GM21717 (cell line): ENCODE measurements at regions not wholly inside any gene's neighbourhood (a gene's known extent, or its start where the extent isn't known, plus 50 kb on each side); places are given as distances from the start of the nearest gene placed in this dataset.

Experiments
- ATAC-seq: cut with Tn5 transposase; IDR thresholded peaks from one replicate; pipeline ENCODE4 v1.9.1; 2021; ENCODE audit warnings: mild to moderate bottlenecking, moderate library complexity; ENCODE audit not compliant: unreplicated experiment

DNA sequence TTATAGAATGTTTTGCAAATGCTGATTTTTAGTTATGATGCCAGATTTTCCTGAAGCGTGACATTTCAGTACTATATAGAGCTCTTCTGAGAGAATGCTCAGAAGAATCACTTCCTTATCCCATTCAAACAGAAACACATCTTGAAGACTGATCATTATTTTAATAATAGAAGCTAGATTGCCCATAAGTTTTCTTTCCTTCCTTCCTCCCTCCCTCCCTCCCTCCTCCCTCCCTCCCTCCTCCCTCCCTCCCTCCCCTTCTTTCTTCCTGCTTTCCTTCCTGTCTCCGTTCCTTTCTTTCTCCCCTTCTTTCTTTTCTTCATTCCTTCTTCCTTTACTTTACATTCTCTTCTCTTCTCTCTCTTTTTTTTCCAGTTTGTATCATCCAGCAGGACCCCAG is 767.4 kb downstream of the IRX1 start:
- no peak for ATAC-seq

DNA sequence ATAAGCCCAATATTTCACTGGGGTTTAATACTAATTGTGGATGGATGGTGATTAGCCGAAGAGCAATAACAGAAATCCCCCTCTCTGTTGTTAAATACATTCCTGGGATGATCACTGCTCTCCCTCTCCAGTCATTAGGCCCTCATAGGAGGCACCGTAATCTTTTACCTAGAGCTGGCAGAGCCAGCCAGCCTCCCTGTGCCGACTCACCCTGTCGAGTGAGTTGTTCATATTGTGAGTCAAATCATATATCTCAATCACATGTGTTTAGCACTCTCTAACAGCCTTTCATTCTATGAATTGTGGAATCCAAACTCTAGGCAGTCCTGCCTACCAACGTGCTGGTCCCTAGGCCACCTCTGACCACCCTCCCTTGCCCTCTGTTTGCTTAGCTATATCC is 771.0 kb downstream of the IRX1 start:
- no peak for ATAC-seq

DNA sequence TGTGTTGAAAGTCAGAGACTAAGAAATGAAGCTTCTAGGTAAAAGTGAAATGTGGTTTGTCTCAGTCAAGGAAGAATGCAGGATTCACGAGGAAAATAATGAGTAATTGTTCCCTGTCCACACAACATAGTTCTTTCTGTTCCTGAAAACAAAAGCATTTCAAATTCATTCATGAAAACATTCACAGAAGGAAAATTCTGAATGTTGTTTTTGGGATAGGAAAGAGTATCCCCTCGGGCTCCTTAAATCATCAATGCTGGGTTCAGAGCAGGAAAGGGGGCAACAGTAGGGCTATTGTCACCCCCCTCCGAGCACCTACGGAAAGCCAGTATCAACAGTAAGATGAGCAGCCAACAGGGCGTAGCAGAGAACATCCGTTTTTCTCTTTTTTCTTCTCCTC is 769.9 kb upstream of the ADAMTS16 start:
- no peak for ATAC-seq

DNA sequence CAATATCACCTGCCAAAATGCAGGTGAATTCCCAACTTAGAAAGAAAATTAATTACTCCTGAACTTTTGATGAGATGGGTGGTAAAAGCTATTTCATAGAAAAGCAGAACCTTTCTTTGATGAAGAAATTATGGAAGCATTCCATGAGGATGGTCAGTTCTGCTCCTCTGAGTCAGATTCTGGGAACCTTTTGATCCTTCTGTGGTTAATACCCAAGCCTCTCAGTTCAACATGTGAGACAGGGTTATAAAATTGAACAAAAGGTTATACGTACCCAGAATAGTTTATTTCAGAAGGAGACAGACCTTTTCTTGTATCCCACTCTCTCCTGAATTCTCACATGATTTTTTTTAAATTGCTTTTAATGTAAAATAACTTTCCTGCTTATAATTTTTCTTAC is 767.6 kb upstream of the ADAMTS16 start:
- ATAC-seq: no peak

DNA sequence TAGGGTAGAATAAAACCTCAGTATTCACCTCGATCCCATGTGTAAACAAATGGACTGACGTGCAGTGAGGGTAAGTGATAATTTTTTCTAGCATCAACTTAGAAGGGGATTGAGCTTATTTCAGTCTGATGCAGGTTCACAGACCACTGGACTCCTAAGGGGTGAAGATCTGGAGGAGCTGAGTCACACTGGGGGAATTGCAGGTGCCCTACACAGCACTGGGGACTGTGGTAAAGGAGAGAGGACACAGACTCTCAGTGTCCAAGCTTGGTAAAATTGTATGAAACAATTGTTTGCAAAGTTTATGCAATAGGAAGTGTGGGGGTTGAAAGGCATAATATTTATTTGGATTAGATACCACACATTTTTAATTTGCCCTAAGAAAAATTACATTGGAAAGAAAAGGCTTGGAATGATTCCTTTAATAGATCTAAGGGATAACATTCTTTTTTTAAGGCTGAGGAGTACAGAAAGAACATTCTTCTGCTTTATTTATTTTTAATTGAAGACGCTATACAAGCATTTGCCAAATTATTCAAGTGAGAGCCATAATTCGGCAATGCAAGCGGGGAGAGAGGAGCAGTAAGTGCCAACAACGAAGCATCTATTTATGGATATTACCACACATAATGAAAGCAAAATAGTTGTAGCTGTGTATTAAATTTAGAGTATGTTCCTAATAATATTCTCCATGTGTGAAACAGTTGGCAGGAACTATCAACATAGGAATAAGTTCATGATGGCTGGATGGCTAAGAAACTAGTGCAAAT is 766.9 kb upstream of the ADAMTS16 start:
- no peak for ATAC-seq

DNA sequence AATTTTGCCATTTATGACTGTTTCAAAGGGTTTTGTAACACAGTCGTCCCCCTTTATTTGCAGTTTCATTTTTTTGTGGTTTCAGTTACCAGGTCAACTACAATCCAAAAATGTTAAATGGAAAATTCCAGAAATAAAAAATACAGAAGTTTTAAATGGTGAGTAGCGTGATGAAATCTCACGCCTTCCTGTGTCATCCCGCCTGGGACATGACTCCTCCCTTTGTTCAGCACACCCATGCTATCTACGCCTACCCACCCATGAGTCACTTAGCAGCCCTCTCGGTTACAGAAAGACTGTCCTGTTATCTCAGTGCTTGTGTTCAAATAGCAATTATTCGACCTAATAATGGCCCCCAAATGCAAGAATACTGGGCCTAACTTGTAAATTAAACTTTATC is 765.3 kb upstream of the ADAMTS16 start:
- ATAC-seq: no peak

DNA sequence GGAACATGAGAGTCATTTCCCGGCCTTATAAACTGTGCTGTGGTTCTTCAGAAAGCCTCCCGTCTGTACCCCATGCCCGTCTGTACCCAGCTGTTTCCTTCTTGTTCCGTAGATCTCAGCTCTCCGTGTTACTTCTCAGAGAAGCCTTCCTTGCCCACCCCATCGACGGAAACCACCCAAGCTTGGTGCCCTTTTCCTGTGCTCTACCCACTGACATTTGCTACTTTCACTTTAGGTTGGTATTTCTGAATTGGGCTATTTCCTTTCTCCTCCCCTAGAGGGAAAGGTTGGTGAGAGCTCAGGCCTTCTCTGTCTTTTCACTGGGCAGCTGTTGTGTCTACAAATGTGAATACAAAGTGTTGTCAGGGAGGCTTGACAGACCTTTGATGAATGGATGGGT is 764.5 kb upstream of the ADAMTS16 start:
- no peak for ATAC-seq

DNA sequence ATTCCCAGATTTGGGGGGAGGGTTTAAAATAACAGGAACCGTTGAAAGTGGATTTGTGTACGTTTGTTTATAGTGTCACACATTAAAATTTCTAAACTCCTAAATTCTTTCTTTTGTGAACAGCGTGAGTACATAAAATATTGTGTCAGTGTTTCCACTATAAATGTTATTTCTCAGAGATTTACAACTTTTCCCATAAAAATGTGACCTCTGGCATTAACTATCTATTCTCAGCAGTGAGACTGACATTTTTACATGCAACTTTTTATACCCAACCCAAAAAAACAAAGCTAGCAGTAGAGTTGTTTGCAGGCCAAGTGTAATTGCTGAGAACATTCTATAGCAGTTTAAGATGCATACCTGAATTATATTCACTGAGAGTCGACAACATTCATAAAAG is 757.0 kb upstream of the ADAMTS16 start:
- no peak for ATAC-seq

DNA sequence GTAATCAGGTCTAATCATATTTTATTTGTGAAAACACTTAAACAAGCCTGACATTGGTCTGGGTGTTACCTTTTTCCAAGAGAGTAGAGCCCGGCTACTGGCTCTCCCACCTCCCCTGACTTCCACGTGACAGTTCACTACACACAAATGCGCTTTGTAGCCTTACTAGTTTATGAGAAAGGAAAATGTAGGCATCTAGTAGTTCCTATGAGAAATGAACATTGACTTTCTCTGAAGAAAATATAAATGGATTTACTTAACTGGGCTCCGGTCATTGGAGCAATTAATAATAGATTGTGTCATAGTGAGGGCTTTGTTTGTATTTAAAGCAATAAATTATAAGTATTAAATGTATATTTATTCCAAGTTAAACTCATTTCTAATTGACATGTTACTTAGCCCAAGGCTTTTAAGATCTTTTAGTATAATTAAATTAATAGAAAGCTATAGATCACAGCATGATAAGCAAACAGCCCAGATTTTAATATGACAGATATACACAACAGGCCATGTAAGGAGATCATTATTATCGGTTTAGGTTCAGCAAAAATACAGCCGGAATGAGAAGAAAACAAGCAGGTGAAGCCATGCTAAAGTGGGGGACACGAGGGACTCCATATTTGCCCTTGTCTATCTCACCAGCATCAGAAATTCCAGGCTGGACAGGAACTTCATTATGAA is 756.5 kb upstream of the ADAMTS16 start:
- no peak for ATAC-seq

DNA sequence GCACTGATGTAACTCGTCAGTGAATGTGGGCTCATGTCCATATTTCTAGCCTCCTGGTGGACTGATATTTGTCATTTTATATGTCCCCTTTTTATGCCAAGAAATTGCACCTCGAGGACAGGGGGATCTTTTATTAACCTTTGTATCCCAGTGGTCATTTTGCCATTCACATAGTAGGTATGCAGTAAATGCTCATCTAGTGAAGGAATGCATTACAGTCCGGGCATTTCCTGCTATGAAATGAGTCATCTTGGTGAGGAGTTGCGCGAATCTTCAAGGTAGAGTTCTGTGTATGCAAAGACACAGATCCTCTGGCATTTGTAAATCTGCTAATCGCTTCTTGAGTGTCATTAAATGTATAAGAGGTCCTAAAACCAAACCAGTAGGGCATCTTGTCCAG is 755.5 kb upstream of the ADAMTS16 start:
- ATAC-seq: no peak

DNA sequence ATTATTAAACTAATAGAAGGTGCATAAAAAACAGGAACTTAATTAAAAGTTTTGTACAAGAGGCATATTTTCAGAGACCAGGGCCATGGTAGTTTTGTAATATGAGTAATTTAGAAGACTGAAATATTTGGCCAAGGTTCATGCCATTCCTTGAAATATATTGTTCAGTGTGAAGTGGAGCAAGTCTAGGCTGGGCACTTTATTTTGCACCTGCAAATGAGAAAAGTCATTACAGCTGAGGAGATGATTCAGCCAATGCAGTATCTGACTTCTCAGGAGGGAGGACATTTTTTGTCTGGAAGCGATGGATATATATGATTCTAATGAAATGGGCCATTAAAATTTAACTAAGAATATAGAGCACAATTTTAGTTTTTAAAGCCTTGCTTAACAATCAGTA is 754.0 kb upstream of the ADAMTS16 start:
- no peak for ATAC-seq

DNA sequence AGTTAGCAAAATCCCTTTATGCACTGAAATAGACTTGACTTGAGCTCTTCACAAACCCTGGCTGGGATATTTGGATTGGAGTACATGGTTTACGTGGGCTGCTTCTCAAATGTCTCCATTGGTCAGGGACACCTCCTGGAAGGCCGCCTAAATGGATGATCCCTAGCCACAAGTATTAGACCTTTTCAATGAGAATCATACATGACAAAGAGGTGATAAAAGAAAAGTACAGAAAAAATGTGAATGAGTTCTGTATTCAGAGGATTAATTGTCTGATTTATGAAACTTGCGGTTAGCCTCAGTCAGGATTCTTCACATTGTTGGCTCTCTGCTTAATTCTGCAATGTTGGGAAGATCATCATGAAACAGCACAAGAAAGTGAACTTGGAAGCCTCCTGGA is 752.8 kb upstream of the ADAMTS16 start:
- ATAC-seq: no peak

DNA sequence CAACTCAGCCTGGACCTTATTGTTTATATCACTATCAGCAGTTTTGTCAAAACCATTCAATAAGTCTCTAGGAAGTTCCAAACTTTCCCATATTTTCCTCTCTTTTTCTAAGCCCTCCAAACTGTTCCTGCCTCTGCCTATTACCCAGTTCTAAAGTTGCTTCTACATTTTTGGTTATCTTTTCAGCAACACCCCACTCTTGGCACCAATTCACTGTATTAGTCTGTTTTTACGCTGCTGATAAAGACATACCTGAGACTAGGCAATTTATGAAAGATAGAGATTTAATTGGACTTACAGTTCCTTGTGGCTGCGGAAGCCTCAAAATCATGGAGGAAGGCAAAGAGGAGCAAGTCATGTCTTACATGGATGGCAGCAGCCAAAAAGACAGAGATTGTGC is 744.4 kb upstream of the ADAMTS16 start:
- no peak for ATAC-seq

DNA sequence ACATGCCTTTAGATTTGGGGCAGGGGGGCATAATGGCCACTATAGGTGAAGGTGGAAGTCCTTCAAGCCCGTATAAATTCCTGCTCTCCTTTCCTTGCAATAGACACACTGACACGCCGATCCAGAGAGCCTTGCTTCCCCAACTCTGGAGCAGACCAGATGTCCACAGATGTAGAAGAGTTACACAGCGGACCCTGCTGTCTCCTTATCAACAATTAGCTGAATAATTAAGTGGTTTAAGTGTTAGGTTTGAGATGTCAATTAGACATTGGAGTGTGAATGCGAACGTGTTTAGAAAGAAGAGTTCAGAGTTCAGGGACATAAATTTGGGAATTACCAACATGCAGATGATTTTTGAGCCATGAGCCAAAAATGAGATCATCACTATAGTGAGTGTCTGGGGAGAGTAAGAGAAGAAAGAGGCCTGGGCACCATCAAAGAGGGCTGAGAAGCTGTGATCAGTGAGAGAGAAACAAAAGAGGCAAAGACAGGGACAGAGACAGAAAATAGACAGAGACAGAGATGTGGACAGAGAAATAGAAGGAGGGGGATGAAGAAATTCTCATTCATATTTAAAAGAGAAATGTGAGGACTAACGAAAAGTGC is 734.4 kb upstream of the ADAMTS16 start:
- ATAC-seq: no peak

DNA sequence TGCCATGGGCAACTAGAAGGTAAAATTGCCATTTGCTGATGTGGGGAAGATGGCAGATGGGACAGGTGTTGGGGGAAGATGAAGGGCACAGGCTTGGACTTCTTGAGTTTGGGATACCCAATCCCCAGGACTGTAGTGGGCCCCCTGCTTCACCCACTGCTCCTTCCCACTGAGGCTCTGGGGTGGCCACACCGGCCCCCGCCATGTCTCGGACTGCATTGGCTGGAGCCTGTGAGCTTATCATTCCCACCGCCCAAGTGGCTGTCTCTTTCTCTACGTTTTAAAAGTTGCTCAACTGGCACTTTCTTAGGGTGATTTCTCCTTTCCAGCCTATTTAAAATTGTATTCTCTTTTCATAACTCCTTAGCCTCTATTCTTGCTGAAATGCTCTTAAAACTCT is 730.0 kb upstream of the ADAMTS16 start:
- ATAC-seq: no peak

DNA sequence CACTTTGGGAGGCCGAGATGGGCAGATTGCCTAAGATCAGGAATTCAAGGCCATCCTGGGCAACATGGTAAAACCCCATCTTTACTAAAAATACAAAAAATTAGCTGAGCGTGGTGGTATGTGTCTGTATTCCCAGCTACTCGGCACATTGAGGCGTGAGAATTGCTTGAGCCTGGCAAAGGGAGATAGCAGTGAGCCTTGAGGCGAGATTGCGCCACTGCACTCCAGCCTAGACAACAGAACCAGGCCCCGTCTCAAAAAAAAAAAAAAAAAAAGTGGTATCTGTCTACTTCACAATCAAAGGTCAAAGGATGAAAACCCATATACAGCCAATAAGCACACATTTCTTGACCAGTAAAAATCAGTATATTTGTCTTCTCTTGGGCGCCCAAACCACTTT is 728.5 kb upstream of the ADAMTS16 start:
- ATAC-seq: no peak

DNA sequence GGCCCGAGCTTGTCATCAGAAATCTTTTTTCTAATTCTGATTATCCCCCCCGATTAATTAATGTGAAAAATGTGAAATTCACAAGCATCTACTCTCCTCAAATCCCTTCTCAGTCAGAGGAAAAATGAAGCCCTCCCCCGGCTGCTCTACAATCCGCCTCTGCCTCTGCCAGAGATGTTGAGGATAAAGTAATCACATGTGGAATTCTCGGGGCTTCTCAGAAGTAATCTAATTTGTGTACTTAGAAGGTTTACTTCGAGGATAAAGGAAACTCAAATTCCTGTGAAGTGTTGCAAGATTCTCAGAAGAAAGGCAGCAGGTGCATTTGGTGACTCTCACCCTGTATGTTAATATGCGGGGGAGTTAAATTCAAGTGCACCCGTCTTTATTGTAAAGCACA is 726.1 kb upstream of the ADAMTS16 start:
- ATAC-seq: no peak

DNA sequence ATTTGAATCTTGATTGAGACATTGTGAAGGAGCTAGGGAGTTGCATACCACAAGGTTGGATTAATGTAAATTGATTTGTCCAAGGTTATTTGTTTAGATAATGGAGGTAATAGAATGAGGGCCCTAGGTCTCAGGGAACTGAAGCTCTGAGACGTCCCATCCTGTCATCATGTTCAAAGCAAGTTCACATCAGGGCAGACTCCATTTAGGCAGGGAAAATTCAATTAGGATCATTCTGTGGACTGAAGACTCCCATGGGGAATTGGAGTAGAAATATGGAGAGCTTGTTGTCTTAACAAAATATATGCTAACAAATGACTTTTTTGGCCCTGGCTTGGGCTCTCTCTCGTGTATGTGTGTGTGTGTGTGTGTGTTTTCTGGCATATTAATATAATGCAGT is 722.0 kb upstream of the ADAMTS16 start:
- ATAC-seq: no peak

DNA sequence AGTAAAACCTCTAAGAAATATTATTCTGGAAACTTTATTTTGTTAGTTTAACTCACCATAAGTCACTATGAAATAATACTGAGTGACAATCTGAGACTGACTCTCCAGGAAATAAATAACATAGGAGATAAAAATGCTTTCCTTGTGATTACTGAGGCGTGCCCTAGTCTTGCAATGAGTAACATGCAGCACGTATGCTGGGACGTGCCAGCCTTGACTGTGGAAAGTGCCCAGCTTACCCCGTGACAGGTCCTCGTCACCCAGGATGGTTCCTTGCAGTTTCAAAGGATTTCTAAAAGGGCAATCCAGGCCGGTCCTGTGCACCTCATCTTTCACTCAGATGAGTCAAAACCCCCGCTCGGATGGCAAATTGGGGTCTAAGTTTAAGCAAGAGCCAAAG is 720.8 kb upstream of the ADAMTS16 start:
- no peak for ATAC-seq

DNA sequence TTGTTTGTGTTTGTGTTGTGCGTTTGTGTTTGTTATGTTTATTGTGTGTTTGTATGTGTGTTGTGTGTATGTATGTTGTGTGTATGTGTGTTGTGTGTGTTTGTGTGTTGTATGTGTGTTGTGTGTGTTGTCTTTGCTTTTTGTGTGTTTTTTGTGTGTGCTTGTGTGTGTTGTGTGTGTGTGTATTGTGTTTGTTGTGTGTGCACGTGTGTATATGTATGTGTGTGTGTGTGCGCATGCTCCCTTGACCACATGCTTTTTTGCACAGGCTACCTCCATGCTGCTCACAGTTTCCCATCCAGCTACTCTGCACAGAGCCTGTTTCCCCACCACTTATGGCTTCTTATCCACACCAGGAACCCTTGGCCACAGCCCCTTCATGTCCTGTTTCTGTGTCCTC is 720.0 kb upstream of the ADAMTS16 start:
- no peak for ATAC-seq

DNA sequence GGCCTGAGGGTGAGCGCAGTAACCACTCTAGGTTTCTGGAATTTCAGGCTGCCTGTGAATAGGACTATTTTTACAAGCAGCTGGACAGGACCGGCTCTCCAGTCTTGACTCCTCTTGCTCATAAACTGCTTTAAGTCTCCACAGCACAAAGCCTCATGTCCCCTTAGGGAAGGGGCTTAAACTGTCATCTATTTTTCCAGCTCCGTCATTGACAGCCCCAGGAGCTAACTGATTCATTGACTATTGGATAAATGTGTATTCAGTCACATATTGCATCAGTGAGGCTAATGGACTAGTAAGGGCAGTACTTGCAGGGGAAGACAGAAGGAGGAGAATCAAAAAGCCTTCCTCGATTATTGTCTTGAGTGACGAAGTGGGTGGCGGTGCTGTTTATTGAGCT is 719.4 kb upstream of the ADAMTS16 start:
- no peak for ATAC-seq

DNA sequence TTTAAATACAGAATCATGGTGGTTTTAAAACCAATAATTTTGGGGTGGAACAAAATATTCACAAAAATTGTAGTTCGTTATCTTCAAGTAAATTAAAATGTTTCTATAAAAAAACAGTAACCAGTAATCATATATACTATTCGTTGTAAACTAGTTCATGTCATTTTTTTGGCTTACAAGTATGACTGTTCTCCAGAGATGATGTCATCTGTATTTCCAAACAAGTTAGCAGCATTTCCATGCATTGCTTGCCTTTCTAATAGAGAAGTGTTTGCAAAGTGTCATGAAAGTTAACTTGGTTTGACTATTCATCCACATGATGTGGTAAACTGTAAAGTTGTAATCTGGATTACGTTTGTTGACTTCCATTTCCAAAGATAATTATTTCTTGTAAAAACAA is 717.9 kb upstream of the ADAMTS16 start:
- no peak for ATAC-seq
